HG02885 (cell line): ENCODE measurements at regions not wholly inside any gene's neighbourhood (a gene's known extent, or its start where the extent isn't known, plus 50 kb on each side); places are given as distances from the start of the nearest gene placed in this dataset.
A peak's percentile ranks its signal among the peaks of the same experiment; 100 is the strongest.
"Not testable (repeated sequence)": the region's sequence is repeated elsewhere in the genome, so short reads cannot be mapped to it uniquely, and the experiment has no call there.

Experiments used
- ATAC-seq: cut with Tn5 transposase; IDR thresholded peaks from one replicate; pipeline ENCODE4 v1.9.1; 2021; ENCODE audit warnings: mild to moderate bottlenecking; ENCODE audit not compliant: unreplicated experiment, poor library complexity

DNA sequence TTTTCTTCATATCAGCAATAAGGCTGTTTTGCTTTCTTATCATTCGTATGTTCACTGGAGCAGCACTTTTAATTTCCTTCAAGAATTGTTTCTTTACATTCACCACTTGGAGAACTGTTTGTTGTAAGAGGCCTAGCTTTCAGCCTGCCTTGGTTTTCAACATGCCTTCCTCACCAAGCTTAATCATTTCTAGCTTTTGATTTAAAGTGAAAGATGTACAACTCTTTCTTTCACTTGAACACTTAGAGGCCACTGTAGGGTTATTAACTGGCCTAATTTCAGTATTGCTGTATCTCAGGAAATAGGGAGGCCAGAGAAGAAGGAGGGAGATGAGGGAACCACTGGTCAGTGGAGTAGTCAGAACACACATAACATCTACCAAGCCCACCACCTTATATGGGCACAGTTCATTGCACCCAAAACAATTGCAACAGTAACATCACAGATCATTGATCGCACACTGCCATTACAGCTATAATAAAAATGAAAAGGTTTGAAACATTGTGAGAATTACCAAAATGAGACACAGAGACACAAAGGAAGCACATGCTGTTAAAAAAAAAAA lies 181.4 kb upstream of the TUBA3C start:
- peak; percentile 77 for ATAC-seq

DNA sequence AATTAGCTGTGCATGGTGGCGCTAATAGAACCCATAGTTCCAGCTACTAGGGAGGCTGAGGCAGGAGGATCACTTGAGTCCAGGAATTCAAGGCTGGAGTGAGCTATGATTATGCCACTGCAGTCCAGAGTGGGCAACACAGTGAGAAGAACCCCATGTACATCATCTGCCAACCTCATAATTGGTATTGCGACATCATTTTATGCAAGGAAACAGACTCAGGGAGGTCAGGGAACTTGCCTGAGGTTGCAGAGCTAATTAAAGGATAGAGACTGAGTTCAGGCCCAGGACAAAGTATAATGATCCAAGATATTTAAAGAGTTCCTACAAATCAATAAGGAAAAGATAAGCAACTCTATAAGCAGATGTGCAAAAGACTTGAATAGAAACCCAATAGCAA lies 178.1 kb upstream of the TUBA3C start:
- ATAC-seq = not testable (repeated sequence)

DNA sequence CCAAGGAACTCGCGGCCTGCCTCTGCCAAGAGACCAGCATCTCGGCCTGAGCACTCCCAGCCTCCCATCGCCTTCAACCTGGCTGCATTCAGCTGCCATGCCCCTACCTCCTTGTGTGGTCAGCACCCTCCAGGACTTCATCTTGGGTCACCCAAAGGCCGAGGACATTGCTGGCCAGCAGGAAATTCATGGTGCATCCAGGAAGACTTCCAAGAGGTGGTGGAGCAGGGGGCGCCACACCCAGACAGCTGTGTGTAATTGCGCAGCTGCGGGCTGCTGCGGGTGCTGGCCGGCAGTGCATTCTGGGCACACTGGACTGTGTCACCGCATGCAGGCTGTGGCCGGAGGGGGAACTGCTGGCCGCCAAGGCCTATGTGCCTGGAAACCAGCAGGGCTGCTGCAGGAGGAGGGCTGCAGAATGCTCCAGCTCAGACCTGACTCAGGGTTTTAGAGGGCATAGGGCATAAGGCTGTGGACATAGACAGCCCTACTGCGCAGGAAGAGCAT lies 164.3 kb upstream of the TUBA3C start:
- ATAC-seq = no peak

DNA sequence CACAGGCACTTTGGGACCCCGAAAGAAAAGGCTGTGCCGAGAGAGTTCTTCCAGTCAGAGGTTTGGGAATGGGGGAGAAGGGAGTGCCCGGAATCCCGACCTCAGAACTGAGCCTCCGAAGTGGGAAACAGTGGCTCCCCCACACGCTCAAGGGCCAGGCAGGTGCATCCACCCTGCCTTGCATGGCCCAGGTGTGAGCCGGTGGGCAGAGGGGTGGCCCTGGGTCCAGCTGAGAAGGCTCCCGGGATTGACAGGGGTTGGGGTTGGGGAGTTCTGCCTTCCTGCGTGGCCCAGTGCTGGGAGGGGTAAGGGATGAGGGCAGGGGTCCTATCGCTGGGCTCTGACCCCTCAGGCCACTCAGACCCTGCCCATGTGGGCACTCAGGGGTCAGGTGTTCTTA lies 163.5 kb upstream of the TUBA3C start:
- peak; percentile 28 for ATAC-seq

DNA sequence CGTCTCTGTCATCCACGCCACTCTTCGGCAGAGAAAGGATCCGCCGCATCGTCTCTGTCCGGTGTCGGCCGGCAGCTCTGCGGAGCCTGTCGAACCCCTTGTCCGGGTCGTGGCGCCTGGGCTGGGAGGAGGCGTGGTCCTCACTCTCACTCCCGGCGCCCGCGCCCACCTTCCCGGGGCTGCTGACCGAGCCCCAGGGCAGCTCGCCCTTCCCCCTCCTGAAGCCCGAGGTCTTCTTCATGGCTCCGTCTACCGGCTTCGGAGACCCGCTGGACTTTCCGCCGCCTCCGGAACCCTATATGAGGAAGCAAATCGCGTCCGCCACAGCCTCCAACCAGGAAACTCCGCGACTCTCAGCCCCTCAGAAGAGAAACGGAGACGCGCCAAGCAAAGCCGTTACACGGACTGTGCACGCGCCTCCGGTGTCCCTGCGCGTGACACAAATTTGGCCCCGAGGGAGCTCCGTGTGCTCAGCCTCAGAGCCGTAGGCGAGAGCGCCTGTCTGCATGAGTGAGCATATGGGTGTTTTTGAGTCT lies 163.0 kb upstream of the TUBA3C start:
- peak; percentile 89 for ATAC-seq

DNA sequence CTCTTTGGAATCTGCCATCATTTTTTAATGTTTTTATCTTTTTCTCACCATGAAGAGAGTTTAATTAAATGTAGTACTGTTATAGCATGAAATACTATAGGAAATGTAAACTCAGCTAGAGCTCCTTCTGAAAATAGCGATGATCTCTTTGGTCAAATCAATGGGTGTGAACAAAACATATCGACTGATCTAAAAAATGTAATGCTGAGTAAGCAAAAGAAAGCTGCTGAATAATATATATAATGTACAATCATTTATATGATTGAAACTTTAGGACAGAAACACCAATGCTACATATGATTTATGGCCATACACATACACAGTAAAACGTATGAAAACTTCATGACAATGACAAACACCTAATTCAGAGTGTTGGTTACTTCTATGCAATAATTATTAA lies 150.8 kb upstream of the TUBA3C start:
- ATAC-seq = no peak

DNA sequence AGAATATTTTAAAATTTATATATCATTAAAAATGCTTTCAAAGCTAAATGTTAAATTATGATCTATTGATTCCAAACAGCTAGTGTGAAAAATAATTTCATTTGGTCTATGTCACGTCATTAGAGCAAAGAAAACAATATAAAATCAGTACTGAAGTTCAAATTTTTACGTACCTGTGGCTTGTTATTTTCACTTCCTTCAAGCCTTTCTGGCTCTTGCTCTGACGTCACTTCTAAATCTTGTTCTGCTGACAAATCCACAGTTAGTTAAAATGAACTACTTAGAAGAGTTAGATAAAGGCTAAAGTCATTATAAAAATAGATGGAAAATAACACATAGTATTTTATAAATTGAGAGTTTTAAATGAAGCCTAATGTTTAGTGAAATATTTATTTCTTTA lies 147.7 kb upstream of the TUBA3C start:
- no peak for ATAC-seq

DNA sequence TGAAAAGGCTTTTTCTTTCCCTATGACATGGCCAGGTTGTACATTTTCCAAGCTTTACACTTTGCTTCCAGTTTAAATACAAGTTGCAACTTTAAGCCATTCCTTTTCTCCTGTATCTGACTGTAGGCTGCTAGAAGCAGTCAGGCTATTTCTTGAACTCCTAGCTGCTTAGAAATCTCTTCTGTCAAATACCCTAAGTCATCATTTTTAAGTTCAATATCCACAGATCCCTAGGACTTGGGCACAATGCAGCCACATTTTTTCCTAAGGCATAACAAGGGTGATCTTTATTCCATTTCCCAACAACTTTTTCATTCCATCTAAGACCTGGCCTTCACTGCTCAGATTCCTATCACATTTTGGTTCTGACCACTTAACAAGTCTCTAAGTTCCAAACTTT lies 142.7 kb upstream of the TUBA3C start:
- no peak for ATAC-seq

DNA sequence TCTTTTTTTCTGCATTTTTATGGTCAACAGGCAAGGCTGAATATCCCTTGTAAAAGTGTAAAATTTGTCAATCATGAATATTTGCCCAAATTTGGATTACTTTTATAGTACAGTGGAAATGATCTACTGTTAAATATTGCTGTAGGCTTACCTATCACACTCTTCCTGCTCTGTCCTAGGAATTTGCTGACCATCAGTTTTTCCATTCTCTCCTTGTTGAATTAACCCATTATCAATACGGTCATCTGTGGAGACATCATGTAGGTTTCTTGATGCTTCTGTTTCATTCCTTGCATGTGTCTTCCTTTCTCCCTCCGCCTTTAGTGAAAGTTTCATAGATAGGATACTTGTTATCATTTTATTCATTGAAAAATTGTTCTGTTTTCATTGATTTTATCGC lies 139.6 kb upstream of the TUBA3C start:
- ATAC-seq = no peak

DNA sequence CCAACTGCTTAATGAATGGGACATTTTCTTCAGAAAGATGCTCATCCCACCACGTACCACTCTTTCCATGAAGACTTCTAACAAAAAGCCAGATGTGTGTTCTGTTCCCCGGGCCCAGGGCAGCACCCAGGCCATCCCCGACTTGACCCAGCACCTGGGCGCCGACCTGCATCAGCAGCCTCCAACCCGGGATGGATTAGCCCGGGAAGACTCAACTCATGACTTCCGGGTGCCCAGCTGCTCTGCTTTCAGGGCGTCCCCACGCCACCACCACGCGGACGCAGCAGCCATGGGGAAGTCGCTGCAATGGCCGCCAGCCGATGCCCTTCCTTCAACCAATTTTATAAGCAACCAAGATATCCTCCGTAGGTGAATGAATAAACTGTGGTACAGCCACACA lies 123.8 kb upstream of the TUBA3C start:
- ATAC-seq = no peak

DNA sequence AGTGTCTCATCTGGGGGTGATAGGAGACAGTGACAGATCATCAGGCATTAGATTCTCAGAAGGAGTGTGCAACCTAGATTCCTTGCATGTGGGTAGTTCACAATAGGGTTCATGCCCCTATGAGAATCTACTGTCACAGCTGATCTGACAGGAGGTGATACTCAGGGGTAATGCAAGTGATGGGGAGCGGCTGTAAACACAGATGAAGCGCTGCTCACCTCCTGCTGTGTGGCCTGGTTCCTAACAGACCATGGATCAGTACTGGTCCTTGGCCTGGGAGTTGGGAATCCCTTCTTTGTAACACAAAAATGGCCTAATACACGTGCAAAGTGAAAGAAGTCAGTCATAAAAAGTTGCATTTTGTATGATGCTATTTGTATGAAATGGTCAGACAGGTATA lies 107.6 kb upstream of the TUBA3C start:
- no peak for ATAC-seq

DNA sequence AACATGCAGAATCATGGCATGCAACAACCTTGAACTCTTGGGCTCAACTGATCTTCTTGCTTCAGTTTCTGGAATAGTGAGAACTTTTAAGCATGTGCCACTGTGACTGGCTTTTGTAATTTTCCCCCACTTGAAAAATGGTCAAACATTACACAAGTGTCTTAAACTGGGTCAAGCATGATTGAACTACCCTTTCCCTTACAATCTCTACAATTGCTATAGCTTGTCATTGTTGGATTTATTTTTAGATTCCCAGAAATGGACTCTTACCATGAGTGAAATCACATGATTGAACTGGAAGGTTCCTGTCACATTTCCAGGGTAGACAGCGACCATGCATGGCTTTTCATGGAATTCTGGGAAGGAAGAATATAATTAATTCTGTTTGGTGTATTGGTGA lies 102.2 kb upstream of the TUBA3C start:
- no peak for ATAC-seq

DNA sequence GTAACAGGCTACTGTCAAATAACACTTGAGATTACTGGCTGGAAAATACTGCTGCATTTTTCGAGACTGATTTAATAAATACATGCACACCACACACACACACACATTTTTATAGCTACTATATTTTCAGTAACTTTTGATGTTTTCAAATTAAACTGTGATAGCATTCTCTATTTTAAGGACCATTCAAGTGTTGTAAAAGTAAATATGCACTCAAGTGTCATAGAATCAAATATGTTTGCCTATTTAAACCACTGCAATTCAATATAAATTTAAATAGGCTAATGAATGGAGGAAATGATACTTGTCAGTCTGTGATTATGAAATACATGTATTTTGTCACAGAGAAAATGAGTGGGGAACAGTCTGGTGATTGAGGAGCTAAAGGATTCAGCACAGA lies 86.7 kb upstream of the TUBA3C start:
- no peak for ATAC-seq

DNA sequence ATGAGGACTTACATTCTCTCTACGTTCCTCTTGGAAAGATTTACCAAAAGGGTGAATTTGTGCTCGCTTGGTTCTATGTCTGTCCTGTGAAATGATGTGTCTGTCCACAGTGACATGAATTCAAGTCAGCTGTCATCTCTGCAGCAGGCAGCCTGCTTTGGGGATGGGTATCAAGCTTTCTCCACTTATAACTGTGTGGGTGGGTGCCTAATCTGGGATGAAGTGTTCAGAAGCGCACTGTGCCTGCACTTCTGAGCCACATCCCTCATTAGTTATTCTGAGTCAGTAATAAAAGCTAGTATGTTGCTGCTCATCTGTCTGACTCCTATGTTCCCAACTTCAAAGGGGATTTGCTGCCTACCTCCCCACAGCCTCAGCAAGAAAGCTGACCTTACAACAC lies 86.1 kb upstream of the TUBA3C start:
- ATAC-seq = no peak

DNA sequence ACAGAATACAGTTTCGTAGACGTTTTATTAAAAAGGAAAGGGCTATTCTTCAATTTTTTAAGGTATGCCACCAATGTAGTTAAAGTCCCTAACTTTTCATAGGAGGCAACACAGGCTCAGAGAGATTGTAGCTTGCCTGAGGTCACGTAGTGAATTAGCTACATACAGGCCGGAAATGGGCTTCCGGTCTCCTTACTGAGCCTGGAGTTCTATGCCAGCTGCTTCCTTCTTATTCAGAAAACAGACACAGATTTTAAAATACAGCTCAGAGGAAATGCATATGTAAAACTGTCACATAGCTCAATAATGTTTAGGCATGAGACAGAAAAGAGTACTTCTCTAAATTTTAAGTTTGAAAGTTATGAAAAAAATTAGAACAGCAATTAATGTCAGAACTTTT lies 85.4 kb upstream of the TUBA3C start:
- ATAC-seq = no peak

DNA sequence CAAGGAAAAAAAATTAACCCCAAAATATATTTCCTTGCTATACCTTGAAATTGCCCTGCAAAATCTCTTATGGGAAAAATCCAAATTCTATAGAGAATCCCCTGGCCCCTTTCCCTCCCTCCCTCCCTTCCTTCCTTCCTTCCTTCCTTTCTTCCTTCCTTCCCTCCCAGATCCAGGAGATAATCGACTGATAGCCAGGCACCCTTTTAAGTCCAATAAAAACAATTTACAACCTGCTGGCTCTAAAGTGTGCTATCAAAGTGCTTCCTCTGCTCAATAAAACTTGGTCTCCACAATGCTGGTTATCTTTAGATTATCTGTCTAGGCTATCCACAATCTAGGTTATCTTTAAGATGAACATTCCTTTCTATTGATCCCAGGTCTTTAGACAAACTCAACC lies 83.1 kb upstream of the TUBA3C start:
- ATAC-seq = no peak

DNA sequence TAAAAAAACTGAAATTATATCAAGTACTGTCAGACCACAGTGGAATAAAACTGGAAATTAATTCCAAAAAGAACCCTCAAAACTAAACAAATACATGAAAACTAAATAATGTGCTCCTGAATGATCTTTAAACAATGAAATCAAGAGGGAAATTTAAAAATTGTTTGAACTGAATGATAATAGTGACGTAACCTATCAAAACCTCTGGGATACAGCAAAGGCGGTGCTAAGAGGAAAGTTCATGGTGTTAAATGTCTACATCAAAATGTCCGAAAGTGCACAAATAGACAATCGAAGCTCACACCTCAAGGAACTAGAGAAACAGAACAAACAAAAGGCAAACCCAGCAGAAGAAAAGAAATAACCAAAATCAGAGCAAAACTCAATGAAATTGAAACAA lies 70.8 kb upstream of the TUBA3C start:
- no peak for ATAC-seq

DNA sequence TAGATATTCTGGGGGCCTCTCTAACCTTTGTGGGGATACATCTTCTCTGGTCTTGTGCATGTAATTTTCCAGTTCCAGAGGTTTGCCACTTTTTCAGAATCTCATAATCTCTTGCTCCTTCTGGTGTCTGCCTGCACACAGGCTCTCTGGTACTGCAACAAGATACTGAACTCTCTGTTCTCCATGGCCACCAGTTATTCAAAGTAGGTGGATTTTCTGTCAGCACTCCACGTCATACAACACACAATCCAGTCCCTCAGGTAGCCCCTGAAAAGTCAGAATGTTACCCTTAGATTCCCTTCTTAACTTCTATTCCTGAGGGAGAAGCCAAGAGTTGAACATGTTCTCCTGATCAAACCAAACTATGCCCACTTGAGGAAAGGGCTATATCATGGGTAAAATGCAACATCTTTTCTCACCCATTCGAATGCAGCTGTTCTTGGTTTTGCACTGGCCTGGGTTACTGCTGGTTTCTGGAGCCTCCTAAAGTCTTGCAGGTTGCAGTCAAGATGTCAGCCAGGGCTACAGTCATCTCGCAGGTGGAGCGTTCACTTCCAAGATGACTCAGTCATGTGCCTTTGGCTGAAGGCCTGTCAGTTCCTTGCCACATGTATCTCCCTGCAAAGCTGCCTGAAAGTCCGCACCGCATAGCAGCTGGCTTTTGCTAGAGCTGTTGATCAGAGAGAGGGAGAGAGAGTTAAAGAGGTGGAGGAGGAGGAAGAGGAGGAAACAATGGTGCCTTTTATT lies 57.7 kb upstream of the TUBA3C start:
- no peak for ATAC-seq
